GM18520 (cell line): ENCODE measurements at regions not wholly inside any gene's neighbourhood (a gene's known extent, or its start where the extent isn't known, plus 50 kb on each side); places are given as distances from the start of the nearest gene placed in this dataset.
"Not testable (repeated sequence)": the region's sequence is repeated elsewhere in the genome, so short reads cannot be mapped to it uniquely, and the experiment has no call there.

ENCODE experiments used
- ATAC-seq: cut with Tn5 transposase; IDR thresholded peaks from one replicate; pipeline ENCODE4 v1.9.1; 2021; ENCODE audit not compliant: unreplicated experiment

DNA sequence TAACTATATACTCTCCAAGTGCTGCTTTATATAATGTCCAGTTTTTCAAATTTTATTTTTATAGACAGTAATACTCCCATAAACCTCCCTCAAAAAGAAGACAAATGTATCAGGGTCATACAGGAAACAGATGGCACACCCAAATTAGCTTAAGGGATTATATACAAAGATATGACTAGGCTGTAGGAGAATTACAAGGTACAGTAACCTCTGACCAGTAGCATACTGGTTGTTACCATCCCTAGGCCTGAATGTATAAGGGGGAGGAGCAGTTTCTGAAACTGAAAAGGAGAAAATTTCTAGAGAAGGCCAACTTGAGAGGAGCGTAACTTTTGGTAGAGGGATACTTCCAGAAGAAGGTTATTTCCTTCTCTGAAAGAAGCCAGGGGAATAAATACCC, 122.6 kb upstream of the NBPF19 start:
- ATAC-seq: not testable (repeated sequence)

DNA sequence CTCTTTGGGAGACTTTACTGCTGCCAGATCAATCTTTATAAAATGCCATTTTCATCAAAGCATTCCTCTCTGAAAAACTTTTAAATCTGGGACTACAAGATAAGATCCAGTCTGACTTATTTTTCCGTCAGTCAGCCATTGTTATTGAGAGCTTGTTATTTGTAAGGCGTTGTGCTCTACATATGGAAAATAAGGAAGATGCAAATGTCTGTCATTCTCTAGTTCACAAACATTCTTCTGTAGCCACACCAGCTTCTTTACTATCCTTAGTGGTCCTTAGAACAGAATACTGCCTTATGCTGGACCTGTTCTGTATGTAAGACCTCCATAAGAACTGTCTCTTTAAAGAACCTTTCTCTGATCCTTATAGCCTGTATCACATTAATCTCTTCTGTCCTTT, 120.3 kb upstream of the NBPF19 start:
- ATAC-seq: not testable (repeated sequence)

DNA sequence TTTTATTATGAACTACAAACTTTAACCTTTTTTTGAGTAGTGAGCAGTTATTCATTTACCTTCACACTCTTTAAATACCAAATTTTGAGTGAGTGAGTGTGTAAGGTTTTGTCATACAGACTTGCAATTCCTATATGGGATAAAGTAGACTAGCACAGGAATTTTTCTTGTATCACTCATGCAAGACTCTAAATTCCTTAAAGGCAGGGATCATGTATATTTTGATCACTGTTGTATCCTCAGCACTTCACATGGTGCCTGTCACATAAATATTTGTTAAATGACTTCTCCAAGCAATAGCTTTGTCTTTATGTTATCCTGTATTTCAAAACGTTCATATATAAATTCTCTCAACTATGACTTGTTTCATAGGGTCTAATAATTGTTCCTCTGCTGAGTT, 119.1 kb upstream of the NBPF19 start:
- ATAC-seq: not testable (repeated sequence)

DNA sequence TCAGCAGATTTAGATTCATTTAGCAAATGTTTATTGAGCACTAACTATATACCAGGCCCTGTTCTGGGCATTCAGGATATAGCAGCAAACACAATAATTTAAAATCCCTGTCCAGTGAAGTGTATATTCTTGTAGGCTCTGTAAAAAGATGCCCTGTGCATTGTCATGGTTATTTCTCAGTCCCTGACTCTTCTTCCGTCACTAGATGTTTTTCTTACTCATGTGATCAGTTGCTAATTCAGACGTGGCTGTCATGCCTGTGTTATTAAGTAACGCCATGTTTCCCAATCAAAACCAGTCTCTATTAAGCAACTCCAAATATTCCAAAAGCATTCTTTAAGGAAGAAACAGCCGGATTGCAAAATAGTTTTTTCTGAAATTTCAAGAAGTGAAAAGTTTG, 118.7 kb upstream of the NBPF19 start:
- ATAC-seq: not testable (repeated sequence)

DNA sequence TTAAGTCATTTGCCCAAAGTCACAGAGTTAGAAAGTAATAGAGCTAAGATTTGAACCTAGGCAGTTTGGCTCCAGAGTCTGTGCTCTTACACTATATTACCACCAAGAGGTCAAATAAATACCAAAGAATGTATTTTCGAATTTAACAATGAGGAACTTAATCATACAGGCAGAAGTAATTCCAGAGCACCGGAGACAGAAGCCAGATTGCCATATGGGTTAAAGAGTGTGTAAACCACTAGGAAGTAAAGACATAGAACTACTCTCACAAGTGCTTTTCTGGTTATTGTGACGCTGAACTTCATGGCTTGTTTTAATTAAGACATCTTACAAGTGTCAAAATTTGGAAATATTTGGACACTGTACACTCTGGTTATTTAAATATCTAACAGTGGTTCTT, 114.5 kb upstream of the NBPF19 start:
- not testable (repeated sequence) for ATAC-seq

DNA sequence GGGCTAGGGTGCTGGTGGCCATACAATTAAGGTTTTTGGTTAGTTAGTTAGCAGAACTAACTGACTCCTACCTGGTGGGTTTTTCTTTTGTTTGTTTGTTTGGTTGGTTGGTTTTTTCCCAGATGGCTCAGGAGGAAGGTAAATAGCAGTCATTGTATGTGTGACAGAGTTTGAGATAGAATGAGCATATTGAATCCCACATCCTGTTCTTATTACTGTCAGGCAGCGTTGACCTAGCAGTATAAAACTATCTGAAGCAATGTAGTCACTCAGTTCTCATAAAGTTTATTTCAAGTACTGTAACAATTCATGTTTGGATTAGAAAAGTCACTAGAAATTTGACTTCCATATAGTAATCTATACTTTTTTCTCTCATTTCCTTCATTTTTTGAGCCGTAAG, 113.5 kb upstream of the NBPF19 start:
- not testable (repeated sequence) for ATAC-seq

DNA sequence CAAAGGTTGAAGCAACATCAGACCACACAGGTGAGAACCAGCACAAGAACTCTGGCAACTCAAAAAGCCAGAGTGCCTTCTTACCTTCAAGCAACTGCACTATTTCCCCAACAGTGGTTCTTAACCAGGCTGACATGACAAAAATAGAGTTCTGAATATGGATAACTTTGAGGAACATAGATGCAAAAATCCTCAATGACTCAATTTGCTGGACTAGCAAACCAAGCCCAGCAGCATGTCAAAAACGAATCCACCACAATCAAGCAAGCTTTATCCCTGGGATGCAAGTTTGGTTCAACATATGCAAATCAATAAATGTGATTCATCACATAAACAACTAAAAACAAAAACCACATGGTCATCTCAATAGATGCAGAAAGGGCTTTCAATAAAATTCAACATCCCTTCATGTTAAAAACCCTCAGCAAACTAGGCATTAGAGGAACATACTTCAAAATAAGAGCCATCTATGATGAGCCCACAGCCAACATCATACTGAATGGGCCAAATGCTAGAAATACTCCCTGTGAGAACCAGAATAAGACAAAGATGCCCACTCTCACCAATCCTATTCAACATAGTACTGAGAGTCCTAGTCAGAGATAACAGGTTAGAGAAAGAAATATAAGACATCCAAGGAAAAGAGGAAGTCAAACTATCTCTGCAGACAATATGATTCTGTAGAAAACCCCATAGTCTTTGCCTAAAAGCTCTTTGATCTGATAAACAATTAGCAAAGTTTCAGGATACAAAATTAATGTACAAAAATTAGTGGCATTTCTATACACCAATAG, 110.5 kb upstream of the NBPF19 start:
- ATAC-seq: not testable (repeated sequence)

DNA sequence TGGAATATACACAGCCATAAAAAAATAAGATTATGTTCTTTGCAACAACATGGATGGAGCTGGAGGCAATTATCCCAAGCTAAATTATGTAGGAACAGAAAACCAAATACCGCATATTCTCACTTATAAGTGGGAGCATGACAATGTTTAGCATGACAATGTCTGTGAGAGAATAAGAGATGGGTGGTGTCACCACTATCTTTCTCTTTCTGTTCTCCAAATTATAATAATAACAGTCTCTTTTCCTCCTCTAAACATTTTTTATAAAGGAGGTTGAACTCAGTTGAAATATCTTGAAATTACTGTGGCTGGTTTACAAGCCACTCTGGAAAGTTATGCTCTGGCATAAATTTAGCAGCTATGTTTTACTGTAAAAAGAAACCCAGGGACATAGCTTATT, 108.4 kb upstream of the NBPF19 start:
- ATAC-seq: not testable (repeated sequence)

DNA sequence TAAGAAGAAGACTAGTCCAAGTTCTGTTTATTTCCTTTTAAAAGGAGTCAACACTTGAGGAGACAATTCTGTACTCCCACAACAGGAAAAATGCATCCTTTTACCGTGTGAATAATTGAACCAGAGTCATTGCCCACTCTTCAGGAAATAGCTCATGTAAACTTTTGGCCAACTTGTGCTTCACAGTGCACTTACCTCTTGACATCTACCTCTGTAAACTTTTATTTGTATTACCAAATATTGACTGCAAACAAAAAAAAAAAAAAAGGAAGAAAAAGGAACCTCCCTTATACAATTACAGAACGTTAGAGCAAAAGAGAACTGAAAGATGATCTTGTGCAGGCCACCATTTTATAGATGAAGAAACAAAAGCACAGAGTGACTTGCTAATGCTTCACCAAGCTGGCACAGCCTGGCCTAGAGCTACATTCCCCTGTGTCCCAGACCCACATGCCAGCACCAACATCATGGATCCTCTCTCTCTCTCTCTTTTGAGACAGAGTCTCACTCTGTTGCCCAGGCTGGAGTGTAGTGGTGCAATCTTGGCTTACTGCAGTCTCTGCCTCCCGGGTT, 107.3 kb upstream of the NBPF19 start:
- not testable (repeated sequence) for ATAC-seq

DNA sequence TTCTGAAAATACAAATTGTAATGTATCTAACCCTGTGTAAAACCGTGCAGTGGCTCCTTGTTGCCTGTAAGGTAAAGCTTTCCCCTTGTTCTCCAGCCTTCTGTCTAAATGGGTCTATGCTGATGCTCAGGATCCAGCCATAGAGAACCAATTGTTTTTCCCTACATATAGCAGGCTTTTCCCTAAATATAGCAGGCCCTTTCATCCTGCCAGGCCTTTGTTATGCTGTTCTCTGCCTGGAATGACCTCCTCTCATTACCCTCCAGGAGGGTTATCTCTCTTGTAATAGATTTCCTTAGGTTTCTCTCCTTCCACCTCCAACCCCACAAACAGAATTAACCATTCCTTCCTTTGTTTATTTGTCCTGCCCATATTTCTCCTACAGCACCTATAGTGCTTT, 106.5 kb upstream of the NBPF19 start:
- ATAC-seq: not testable (repeated sequence)

DNA sequence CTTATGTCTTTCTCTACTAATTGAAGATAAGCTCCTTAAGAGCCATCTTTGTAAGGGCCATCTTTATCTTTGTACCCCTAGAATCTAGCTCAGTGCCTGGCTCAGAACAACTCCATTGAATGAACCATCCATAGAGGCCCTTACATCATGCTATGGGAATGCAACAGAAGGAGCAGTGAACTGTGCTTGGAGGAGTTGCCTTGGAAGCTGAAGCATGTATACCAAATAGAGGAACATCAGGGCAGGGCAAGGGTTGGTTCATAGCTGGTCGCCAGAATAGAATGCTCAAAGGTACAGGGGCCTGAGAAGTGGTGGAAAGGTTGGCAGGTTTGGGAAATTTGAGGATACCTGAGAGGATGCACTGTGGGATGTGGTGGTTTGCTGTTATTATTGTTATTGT, 105.8 kb upstream of the NBPF19 start:
- not testable (repeated sequence) for ATAC-seq

DNA sequence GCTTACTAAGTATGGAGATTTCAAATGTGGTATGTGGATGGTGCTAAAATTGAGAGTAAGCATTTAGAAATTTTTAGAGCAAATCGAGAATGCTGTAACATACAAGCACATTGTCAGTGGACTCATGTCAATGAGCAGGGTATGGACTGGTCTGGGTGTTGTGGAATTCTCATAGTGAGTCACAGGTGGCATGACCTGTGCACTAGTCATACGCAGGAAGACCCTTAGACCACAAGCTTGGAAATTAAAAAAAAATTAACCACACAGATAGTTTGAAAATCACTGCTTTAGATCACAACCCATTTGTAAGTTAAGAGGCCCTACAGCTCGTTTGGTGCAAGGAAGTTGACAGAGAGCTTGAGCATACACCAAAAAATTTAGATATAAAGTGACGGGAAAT, 102.9 kb upstream of the NBPF19 start:
- not testable (repeated sequence) for ATAC-seq

DNA sequence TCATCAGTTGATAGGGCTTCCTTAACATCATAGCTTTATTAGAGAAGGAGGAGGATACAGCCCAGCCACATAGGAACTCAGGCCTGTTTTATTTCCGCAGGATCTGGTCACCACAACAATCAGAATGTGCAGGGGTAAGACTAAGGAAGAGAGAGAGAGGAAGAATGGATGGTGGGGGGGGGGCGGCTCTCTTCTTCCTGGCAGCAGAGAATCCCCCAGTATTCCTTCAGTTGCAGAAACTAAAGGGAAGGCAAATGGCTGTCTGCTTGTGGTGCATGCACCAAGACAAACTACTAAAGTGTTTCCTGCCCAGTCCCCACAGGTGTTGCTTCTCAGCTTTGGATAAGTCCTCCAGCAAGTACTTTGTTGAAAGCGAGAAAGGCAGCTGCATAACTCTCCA, 96.4 kb upstream of the NBPF19 start:
- not testable (repeated sequence) for ATAC-seq

DNA sequence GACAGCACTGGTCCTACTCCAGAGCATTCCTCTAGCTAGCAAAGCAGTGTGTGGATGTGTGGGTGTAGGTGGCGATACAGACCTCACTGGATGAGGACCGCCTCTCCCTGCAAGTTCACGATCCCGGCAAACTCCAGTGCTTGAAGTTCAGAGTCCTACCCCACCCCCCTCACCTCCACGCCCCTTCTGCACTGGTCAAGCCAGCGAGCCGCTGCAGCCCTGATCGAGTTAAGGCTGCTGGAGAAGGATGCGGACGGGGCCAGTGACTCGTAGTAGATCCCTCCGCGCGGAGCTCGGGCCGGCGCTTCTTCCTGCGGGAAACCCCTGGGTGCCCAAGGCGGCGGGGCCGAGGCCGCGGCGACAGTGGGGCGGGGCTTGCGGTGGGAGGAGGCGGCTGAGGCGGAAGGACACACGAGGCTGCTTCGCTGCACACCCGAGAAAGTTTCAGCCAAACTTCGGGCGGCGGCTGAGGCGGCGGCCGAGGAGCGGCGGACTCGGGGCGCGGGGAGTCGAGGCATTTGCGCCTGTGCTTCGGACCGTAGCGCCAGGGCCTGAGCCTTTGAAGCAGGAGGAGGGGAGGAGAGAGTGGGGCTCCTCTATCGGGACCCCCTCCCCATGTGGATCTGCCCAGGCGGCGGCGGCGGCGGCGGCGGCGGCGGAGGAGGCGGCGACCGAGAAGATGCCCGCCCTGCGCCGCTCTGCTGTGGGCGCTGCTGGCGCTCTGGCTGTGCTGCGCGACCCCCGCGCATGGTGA, 84.5 kb upstream of the NBPF19 start:
- not testable (repeated sequence) for ATAC-seq

DNA sequence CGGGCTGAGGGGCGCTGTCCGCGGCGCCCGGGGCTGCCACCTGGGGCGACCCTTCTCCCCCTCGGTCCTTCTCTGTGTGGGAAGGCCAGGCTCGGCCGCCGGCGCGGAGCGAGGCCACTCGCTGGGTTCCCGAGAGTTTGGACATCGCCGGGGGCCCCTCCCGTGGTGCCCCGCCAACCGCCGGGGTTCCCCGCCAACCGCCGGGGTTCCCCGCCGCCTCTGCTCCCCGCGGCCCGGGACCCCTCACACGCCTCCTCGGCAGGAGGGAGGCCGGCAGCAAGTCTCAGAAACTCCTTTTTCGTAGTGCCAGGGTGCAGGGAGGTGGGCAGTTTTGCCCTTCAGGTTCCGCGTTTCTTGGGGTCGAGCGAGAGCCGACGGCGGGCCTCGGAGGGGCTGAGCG, 83.9 kb upstream of the NBPF19 start:
- not testable (repeated sequence) for ATAC-seq

DNA sequence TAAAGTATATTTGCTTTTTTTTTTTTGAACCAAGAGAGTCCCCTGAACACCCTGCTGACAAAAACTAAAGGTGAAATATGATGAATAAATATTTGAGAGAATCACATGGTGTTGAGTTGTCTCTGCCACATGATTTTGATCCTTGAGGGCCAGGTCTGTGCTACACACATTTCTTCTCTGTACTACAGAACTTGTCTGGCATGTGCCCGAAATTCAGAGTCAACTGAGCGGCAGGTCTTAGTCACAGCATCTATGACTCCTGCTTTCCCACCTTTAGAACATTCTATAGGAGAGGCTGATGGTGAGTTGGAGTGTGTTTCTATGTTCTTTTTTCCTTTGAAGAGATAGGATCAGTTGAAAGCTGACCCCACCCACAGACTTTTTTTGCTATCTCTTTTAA, 79.0 kb upstream of the NBPF19 start:
- not testable (repeated sequence) for ATAC-seq

DNA sequence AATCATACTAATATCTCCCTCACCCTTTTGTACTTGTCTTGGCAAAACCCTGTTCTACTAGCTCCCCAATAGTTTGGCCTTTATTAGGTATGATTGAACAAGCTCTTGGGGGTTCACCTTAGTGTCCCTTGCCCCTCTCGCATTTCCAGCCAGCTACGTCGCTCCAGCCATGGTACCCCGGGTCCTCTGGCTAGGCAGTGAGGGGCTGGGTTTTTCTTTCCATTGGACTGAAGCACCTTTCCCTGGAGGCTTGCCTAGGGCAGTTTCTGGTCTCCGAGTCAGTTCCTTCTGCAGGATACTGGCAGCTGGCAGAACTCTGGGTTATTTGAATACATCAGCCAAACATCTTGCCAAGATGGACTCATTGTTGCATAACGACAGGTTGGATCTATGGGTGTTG, 76.3 kb upstream of the NBPF19 start:
- not testable (repeated sequence) for ATAC-seq

DNA sequence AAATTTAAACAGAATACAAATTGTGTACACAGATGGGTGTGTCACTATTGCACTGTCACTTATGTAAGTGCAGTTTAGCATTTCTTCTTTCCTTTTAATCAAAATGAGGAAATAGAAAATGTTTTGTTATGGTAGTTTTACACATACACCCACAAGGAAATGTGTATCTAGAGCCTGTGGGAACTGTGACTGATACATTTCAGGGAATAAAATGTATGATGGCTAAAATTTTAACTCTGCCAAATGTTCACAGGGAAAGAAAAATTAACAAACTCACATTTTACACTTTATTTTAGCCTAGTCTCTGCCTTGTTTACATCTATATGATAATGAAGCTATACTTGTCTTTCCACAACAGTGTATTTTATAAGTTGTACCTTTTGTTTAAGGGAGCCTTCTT, 66.4 kb upstream of the NBPF19 start:
- ATAC-seq: not testable (repeated sequence)

DNA sequence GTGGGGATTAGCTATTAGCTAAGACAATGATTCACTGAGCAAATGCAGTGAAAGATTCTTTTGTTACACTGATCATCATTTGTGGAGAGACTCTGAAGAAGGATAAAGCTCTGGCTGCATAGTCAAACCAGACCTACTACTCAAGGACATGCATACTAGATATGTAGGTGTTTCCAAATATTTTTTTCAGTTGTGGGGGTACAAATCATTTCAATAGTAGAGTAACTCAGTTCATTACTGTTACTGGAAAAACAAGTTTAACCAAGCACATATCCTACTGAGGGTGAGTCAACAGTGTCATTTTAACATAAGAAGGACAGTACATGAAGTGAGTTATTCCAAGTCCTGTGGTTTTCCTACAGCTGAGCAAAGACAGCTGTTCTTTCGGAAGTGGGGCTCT, 59.5 kb upstream of the NBPF19 start:
- ATAC-seq: not testable (repeated sequence)

DNA sequence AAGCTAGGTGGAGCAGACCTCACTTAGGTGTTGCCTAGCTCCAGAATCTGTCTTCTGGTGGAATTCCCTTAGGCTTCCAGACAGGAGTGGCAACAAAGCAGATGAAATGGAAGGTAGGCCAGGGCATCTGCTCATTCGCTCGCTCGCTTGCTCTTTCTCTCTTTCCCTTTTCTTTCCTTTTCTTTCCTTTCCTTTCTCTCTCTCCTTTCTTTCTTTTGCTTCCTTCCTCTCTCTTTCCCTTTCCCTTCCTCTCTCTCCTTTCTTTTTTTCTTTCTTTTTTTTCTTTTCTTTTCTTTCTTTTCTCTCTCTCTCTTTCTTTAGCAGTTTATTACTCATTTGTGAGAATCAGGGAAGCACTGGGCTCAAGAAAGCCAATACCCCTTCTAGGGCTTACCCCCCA, 56.1 kb upstream of the NBPF19 start:
- not testable (repeated sequence) for ATAC-seq

DNA sequence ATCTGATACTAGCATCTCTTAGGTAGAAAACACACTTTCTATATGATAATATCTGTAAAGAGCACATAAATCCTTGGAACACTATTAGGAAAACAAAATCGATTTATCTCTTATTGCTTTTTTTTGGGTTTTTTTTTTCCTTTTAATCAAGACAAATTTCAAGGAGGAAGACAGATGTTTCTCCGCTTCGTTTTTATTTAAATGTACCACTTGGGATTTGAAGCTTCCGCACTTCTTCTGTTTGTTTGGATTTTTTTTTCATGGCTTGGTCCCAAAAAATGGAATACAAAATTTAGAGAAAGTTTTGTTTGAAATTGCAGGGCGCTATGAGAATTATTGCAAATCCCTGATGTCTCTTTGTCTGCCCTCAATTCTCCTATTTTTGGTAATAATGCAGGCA, 51.7 kb upstream of the NBPF19 start:
- ATAC-seq: not testable (repeated sequence)
